SH-SY5Y (cell line): ENCODE measurements at regions not wholly inside any gene's neighbourhood (a gene's known extent, or its start where the extent isn't known, plus 50 kb on each side); places are given as distances from the start of the nearest gene placed in this dataset.

Experiments
- GATA2 ChIP-seq: IDR thresholded peaks from 2 replicates; pipeline ENCODE4 v1.6.1; 2011; ENCODE audit warnings: mild to moderate bottlenecking, low read depth, low read length
- GATA3 ChIP-seq: IDR thresholded peaks from 2 replicates; pipeline ENCODE4 v1.6.1; 2011; ENCODE audit warnings: low read depth, mild to moderate bottlenecking, low read length, moderate library complexity

DNA sequence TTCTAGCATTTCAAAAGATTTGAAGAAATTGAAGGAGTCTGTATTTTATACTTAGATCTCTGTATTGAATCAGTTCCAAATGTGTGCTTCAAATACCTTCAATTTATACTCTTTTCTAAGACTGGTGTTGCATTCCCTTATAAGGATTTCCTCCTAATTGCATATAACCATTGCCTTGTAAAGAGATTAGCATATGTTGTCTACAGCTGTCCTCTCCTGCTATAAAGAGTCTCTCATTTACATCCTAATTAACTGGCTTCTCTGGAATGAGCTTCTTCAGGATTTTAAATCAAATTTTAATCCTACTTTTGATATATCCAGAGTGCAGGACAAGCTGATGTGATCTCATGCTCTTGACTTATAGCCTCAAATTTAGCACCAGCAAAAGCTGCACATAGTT lies 957.3 kb downstream of the XPNPEP1 start:
- TF ChIP-seq GATA2 = no peak
- no peak for TF ChIP-seq GATA3
